CD4-positive, alpha-beta T cell treated with Interleukin-10 for 1 hour (primary cell): ENCODE measurements at regions not wholly inside any gene's neighbourhood (a gene's known extent, or its start where the extent isn't known, plus 50 kb on each side); places are given as distances from the start of the nearest gene placed in this dataset.
"Not testable (repeated sequence)": the region's sequence is repeated elsewhere in the genome, so short reads cannot be mapped to it uniquely, and the experiment has no call there.

ENCODE experiments used
- DNase-seq: peaks from one replicate; pipeline ENCODE4 v3.0.0-alpha.2; 2020

GRCh38 chr2:37783545-37783944 is 112.1 kb upstream of the CDC42EP3 start:
- no peak for DNase-seq

- DNase-seq, result no peak
These were observed 112.8 kb upstream of the CDC42EP3 start for GRCh38 chr2:37784071-37784758.

GRCh38 chr2:37784759-37785149 is 113.3 kb upstream of the CDC42EP3 start:
- no peak for DNase-seq

GRCh38 chr2:37786191-37786698 is 114.8 kb upstream of the CDC42EP3 start:
- no peak for DNase-seq

GRCh38 chr2:37786854-37787253 is 115.4 kb upstream of the CDC42EP3 start:
- DNase-seq, result no peak

GRCh38 chr2:37788602-37789209 is 117.3 kb upstream of the CDC42EP3 start:
- no peak for DNase-seq

- DNase-seq, result no peak
These were observed 118.6 kb upstream of the CDC42EP3 start for GRCh38 chr2:37790019-37790418.

GRCh38 chr2:37790462-37790861 is 119.0 kb upstream of the CDC42EP3 start:
- DNase-seq, result no peak

GRCh38 chr2:37792366-37792765 is 120.9 kb upstream of the CDC42EP3 start:
- no peak for DNase-seq

- DNase-seq, result no peak
These were observed 121.6 kb upstream of the CDC42EP3 start for GRCh38 chr2:37793004-37793403.

- no peak for DNase-seq
These were observed 123.3 kb upstream of the CDC42EP3 start for GRCh38 chr2:37794717-37795116.

GRCh38 chr2:37795456-37795855 is 124.0 kb upstream of the CDC42EP3 start:
- no peak for DNase-seq

- no peak for DNase-seq
These were observed 124.5 kb upstream of the CDC42EP3 start for GRCh38 chr2:37795938-37796337.

- DNase-seq, result no peak
These were observed 125.0 kb upstream of the CDC42EP3 start for GRCh38 chr2:37796481-37796880.

GRCh38 chr2:37797081-37797480 is 125.6 kb upstream of the CDC42EP3 start:
- no peak for DNase-seq

GRCh38 chr2:37798315-37799005 is 126.6 kb upstream of the RMDN2 start:
- DNase-seq, result no peak

- DNase-seq, result no peak
These were observed 124.8 kb upstream of the RMDN2 start for GRCh38 chr2:37800176-37800858.

- no peak for DNase-seq
These were observed 122.8 kb upstream of the RMDN2 start for GRCh38 chr2:37802211-37802752.

GRCh38 chr2:37802899-37803379 is 122.1 kb upstream of the RMDN2 start:
- no peak for DNase-seq

- DNase-seq, result not testable (repeated sequence)
These were observed 119.1 kb upstream of the RMDN2 start for GRCh38 chr2:37806004-37806403.

GRCh38 chr2:37809525-37809924 is 115.6 kb upstream of the RMDN2 start:
- DNase-seq, result peak; percentile 23

GRCh38 chr2:37809931-37810570 is 115.0 kb upstream of the RMDN2 start:
- no peak for DNase-seq
